ENCODE measurements at regions not wholly inside any gene's neighbourhood (a gene's known extent, or its start where the extent isn't known, plus 50 kb on each side); places are given as distances from the start of the nearest gene placed in this dataset.

DNA sequence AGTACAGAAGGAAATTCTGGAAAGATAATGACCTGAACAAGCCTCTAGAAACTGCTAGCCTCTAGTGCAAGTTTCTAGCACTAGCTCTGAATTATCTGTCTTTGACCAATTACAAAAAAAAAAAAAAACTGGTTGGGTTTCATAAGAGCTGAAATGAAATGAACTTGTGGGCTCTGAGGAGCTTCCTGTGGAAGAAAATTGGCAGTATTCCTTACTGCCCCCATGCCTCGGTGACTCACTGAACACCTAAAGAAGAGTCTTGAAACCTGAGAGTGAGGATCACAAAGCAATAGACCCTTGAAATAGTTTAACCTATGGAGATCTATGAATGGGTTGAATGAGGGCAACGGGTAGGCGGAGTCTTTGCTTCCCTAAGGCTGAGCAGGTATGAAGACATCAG lies 263.6 kb upstream of the RASA1 start:
- H3K27ac Mint-ChIP-seq = no peak overlapping the region

DNA sequence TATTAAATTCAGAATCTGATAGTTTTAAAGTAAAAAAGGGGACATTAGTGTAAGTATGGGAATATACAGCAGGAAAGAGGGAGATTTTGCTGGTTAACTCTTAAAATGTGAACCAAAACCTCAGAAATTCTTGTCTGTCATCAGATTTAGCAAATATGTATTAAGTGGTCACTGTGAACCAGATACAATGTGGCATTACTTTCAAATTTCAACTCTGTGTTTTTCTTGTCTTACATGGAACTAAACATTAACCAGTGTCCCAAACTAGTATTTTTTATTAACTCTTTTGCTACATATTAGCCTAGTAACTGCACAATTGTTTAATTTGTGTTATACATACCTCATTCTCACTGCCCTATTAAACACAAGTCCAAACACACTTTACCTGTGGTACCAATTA lies 259.9 kb upstream of the RASA1 start:
- POLR2A ChIA-PET = no interaction called here
- no peak overlapping the region for H3K4me3 Mint-ChIP-seq
- TF ChIP-seq, protein P1, sequence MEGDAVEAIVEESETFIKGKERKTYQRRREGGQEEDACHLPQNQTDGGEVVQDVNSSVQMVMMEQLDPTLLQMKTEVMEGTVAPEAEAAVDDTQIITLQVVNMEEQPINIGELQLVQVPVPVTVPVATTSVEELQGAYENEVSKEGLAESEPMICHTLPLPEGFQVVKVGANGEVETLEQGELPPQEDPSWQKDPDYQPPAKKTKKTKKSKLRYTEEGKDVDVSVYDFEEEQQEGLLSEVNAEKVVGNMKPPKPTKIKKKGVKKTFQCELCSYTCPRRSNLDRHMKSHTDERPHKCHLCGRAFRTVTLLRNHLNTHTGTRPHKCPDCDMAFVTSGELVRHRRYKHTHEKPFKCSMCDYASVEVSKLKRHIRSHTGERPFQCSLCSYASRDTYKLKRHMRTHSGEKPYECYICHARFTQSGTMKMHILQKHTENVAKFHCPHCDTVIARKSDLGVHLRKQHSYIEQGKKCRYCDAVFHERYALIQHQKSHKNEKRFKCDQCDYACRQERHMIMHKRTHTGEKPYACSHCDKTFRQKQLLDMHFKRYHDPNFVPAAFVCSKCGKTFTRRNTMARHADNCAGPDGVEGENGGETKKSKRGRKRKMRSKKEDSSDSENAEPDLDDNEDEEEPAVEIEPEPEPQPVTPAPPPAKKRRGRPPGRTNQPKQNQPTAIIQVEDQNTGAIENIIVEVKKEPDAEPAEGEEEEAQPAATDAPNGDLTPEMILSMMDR (IDR thresholded peaks at IDR 0.05) = no peak
- H3K9me3 Mint-ChIP-seq = no peaks in the 10 kb centered on the region
- no peak overlapping the region for H3K27ac Mint-ChIP-seq
- no peaks in the 10 kb centered on the region for H3K36me3 Mint-ChIP-seq (ENCODE audit: low read depth)
- ATAC-seq (no peak), DNase-seq (no peak)
- H3K4me1 Mint-ChIP-seq (ENCODE audit: low read depth) = no peaks in the 10 kb centered on the region
- CTCF ChIA-PET = no interaction called here
- H3K27me3 Mint-ChIP-seq = no peaks in the 10 kb centered on the region
- intact Hi-C loops (cut with micrococcal nuclease) = no loop called here

More for the DNA sequence above, 263.6 kb upstream of the RASA1 start:
- Mint-ChIP-seq H3K4me3 (no peak overlapping the region), H3K9me3 (no peaks in the 10 kb centered on the region), H3K36me3 (ENCODE audit: low read depth) (no peaks in the 10 kb centered on the region), H3K4me1 (ENCODE audit: low read depth) (no peaks in the 10 kb centered on the region), H3K27me3 (peaks cover 5% of the 10 kb centered on the region)
- ChIA-PET POLR2A (interaction anchor here (0.7 kb wide), 1 partner anchor 336 kb away, joined by 3 read pairs; no protein-coding TSS in a partner anchor), CTCF (interaction anchor here (1.0 kb wide), 1 partner anchor 17 kb away, joined by 3 read pairs; no protein-coding TSS in a partner anchor)
- DNase-seq (no peak), ATAC-seq (no peak)
- TF ChIP-seq, protein P1 (IDR thresholded peaks at IDR 0.05) = no peak
- intact Hi-C loops (cut with micrococcal nuclease) = no loop called here

DNA sequence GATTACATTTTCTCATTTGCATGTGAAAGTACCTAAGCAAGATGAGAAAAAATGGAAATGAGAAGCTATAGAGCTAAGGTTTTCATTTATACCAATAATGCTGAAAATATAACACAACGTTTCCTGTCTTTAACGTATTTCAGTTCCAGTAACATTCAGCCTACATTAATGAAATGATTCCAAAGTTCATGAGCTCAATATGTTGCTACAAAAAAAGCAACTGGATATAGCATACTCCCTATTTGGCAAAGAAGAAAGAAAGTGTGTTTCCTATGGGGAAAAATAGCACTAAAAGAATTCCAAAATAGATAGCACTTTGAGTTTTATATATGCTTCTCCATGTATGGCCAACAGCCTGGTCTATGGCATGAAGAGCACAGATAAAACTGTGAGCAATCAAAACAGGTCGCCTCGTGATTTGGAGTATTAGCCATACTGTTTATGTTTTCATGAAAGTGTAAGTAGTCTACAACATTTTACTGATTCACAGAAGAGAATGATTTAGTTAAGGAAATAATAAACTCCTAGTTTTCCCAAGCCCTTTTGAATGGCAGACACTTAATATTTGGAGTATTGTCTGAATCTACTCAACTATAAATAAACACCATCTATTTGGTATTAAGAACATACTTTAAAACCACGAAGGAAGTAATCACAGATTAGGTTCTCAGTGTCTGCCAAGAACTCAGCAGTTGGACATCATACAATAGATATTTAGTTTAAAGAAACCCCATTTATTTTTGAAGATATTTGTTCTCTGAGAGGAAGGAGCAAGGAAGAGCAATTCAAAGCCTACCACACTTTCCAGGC lies 258.7 kb upstream of the RASA1 start:
- POLR2A ChIA-PET = interaction anchor here (0.6 to 0.9 kb wide), 2 partner anchors 129 to 151 kb away, joined by 3 to 5 read pairs; no protein-coding TSS in a partner anchor
- Mint-ChIP-seq H3K27ac (no peak overlapping the region), H3K36me3 (ENCODE audit: low read depth) (no peaks in the 10 kb centered on the region), H3K4me3 (no peak overlapping the region), H3K9me3 (no peaks in the 10 kb centered on the region), H3K27me3 (no peaks in the 10 kb centered on the region), H3K4me1 (ENCODE audit: low read depth) (no peaks in the 10 kb centered on the region)
- no peak for ATAC-seq
- intact Hi-C loops (cut with micrococcal nuclease) = no loop called here
- DNase-seq = no peak
- CTCF ChIA-PET = no interaction called here
- TF ChIP-seq, protein P1 (IDR thresholded peaks at IDR 0.05) = no peak

DNA sequence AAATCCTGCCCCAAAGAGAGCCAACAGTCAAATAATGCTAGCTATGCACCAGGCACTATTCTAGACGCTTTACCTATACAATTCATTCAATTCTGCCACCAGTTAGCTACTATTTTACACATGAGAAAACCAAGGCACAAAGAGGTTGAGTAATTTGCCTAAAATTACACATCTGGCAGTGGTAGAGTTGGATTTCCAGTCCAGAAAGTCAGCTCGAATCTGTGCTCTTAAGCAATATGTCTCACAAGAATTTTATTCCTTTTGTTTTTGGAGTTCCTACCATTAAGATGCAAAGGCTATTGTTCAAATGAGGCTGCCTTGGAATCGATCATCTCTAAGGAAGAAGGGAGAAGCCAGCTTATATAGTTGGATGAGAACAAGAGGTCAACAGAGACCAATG lies 256.9 kb upstream of the RASA1 start:
- ATAC-seq (no peak), DNase-seq (no peak)
- H3K27me3 Mint-ChIP-seq = no peaks in the 10 kb centered on the region
- no peaks in the 10 kb centered on the region for H3K9me3 Mint-ChIP-seq
- no peak overlapping the region for H3K27ac Mint-ChIP-seq
- TF ChIP-seq, protein P1 (IDR thresholded peaks at IDR 0.05) = no peak
- intact Hi-C loops (cut with micrococcal nuclease) = no loop called here
- H3K4me1 Mint-ChIP-seq (ENCODE audit: low read depth) = no peaks in the 10 kb centered on the region
- ChIA-PET POLR2A (no interaction called here), CTCF (interaction anchor here (1.2 to 3.9 kb wide), 4 partner anchors 17 to 130 kb away, joined by 4 to 33 read pairs (median 6); no protein-coding TSS in a partner anchor)
- no peaks in the 10 kb centered on the region for H3K36me3 Mint-ChIP-seq (ENCODE audit: low read depth)
- no peak overlapping the region for H3K4me3 Mint-ChIP-seq

DNA sequence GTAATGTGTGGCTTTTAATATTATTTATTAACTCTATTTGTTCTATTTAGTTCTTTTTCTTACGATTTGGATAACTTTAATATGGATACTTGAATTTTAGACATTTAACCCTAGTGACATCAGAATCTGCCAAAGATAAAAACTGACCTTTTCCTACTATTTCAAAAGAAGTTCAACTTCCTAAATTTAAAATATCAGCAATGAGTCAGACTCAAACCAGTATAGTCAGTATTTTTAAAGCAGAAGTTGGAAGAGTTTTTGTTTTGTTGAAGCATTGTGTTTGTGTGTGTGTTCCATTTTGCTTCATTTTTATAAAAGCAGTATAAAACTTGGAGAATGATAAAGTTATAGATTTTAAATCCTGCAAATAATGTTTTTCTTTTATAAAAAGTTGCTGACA lies 251.8 kb upstream of the RASA1 start:
- ChIA-PET POLR2A (no interaction called here), CTCF (interaction anchor here (1.0 kb wide), 1 partner anchor 47 kb away, joined by 3 read pairs; no protein-coding TSS in a partner anchor)
- intact Hi-C loops (cut with micrococcal nuclease) = no loop called here
- Mint-ChIP-seq H3K36me3 (ENCODE audit: low read depth) (no peaks in the 10 kb centered on the region), H3K9me3 (no peaks in the 10 kb centered on the region), H3K27ac (no peak overlapping the region), H3K4me1 (ENCODE audit: low read depth) (peaks cover 13% of the 10 kb centered on the region), H3K4me3 (no peak overlapping the region), H3K27me3 (no peaks in the 10 kb centered on the region)
- no peak for ATAC-seq
- no peak for DNase-seq
- TF ChIP-seq, protein P1 (IDR thresholded peaks at IDR 0.05) = no peak
